ENCODE measurements at regions not wholly inside any gene's neighbourhood (a gene's known extent, or its start where the extent isn't known, plus 50 kb on each side); places are given as distances from the start of the nearest gene placed in this dataset.
"Not testable (repeated sequence)": the region's sequence is repeated elsewhere in the genome, so short reads cannot be mapped to it uniquely, and the experiment has no call there.

DNA sequence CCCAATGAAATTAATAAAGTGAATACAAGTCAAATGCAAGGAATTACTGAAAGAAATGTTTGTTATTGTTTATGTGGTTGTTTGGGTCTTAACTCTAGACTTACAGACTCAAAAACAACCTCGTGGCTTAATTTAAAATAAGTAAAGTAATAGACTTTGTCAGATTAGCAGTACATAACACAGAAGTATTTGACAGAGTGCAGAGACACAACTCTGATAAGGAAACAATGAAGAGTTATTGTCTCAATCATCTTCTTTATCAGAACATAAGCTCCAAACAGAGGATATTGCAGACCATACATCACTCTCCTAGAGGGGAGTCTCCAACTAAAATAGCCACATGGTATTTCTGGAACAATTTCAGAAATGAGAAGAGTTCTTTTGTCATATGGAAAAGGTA lies 487.7 kb upstream of the HS3ST5 start:
- no peaks in the 10 kb centered on the region for H3K27me3 ChIP-seq
- H3K36me3 ChIP-seq: no peaks in the 10 kb centered on the region
- no peak for DNase-seq
- H3K27ac ChIP-seq: no peak overlapping the region
- no peaks in the 10 kb centered on the region for H3K4me1 ChIP-seq
- H3K4me3 ChIP-seq: no peak overlapping the region
- no peaks in the 10 kb centered on the region for H3K9me3 ChIP-seq (replicated peaks)

DNA sequence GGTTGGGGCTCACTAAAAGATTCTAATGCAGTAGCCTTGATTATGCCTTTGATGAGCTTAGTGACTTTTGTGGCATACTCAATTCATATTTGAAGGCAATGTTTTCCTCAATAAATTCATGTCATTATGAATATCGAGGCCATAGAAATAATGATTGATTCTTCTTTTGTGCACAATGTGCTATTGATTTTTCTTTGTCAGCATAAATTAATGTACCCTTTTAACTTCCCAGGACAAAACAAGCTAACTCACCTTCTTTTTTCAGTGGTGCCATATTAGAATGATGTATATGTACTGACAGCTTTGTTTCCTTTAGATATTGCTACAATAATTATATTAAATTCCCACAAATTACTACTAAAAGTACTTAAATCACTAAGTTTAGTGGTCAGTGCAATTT lies 484.3 kb upstream of the HS3ST5 start:
- no peak for DNase-seq
- H3K27ac ChIP-seq: no peak overlapping the region
- H3K4me3 ChIP-seq: no peak overlapping the region
- H3K9me3 ChIP-seq (replicated peaks): no peaks in the 10 kb centered on the region; the same call in 1 of the 2 replicates
- H3K27me3 ChIP-seq: no peaks in the 10 kb centered on the region
- no peaks in the 10 kb centered on the region for H3K4me1 ChIP-seq
- no peaks in the 10 kb centered on the region for H3K36me3 ChIP-seq

DNA sequence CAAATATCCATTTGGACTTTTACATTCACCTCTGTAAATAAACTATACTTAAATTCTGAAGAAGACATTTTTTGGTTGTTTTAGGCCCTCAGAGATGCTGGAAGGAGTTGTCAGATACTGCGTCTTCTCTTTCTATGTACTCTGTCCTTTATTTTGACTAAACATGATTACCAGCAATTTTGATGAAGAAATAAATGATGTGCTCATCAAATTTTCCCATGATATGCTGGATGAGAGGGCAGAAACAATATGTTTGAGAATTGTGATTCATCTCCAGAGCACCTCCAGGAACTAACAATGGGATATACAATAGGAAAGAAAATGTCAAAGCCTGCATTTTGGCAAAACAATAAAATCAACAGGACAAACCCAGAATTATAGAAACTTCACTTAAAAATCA lies 481.6 kb upstream of the HS3ST5 start:
- Histone ChIP-seq H3K36me3 (no peaks in the 10 kb centered on the region), H3K9me3 (replicated peaks) (no peaks in the 10 kb centered on the region; the same call in 1 of the 2 replicates), H3K4me3 (no peak overlapping the region), H3K4me1 (no peaks in the 10 kb centered on the region), H3K27ac (no peak overlapping the region), H3K27me3 (no peaks in the 10 kb centered on the region)
- no peak for DNase-seq

DNA sequence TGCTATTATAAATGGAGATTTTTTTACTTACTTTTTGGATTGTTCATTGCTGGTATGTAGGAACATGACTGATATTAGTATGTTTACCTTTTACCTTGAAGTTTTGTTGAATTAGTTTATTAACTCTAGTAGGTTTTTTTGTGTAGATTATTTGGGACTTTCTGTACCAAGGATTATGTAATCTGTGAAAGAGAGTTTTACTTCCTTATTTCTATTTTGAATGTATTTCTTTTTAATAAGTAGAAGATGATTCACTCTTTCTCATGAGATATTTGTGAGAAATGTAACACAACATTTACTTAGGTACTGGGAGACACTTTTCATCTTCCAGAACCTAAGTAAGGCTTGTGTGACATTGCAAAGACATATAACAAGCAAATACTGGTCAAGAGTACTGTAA lies 473.9 kb upstream of the HS3ST5 start:
- Histone ChIP-seq H3K27me3 (peaks cover 9% of the 10 kb centered on the region; the same call in 1 of the 2 replicates), H3K4me1 (no peaks in the 10 kb centered on the region), H3K4me3 (no peak overlapping the region), H3K27ac (no peak overlapping the region), H3K36me3 (no peaks in the 10 kb centered on the region), H3K9me3 (replicated peaks) (no peaks in the 10 kb centered on the region)
- DNase-seq: no peak

DNA sequence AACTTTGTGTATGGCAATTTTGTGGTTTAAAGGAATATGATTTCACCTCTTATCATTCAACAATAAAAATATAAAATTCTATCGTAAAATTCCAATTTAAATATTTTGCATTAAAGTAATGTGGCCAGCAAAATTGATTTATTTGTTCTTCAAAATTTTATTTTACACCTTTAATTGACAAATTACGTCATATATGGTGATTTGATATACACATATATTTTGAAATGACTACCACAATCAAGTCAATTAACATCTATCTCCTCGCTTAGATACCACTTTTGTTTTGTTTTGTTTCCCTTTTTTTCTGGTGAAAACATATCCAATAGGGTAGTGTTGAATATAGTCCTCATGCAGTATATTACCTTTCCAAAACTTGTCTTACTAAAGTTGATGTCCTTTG lies 467.6 kb upstream of the HS3ST5 start:
- Histone ChIP-seq H3K4me3 (no peak overlapping the region), H3K36me3 (no peaks in the 10 kb centered on the region), H3K27me3 (no peaks in the 10 kb centered on the region), H3K9me3 (replicated peaks) (no peaks in the 10 kb centered on the region), H3K4me1 (no peaks in the 10 kb centered on the region), H3K27ac (no peak overlapping the region)
- DNase-seq: no peak

DNA sequence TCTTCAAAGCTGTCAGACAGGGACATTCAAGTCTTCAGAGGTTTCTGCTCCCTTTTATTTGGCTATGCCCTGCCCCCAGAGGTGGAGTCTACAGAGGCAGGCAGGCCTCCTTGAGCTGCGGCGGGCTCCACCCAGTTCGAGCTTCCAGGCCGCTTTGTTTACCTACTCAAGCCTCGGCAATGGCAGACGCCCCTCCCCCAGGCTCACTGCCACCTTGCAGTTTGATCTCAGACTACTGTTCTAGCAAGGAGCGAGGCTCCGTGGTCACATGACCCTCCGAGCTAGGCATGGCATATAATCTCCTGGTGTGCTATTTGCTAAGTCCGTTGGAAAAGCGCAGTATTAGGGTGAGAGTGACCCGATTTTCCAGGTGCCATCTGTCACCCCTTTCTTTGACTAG lies 462.6 kb upstream of the HS3ST5 start:
- not testable (repeated sequence) for DNase-seq; H3K4me3 ChIP-seq; H3K36me3 ChIP-seq; H3K4me1 ChIP-seq; H3K27ac ChIP-seq; H3K27me3 ChIP-seq; H3K9me3 ChIP-seq (replicated peaks)

DNA sequence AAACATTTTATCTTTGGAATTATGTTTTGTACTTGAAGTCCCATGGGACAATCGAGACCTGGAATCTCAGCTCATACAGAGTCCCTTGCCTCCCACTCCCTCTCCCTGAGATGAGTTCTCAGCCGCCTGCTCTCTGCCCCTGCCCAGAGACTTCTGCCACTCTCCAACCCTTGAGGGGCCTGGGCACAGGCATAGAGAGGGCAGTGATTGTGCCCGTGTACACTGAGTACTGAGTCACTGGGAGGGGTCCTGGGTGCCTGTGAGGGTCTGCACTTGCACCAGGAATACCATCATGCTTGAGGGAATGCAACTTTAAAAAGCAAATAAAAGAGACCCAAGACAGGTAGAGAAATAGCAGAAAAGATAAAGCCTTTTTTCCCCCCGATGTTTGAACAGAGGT lies 453.8 kb upstream of the HS3ST5 start:
- H3K36me3 ChIP-seq: no peaks in the 10 kb centered on the region
- H3K4me3 ChIP-seq: no peak overlapping the region
- no peaks in the 10 kb centered on the region for H3K4me1 ChIP-seq
- no peak for DNase-seq
- no peaks in the 10 kb centered on the region for H3K27me3 ChIP-seq
- H3K27ac ChIP-seq: no peak overlapping the region
- no peaks in the 10 kb centered on the region for H3K9me3 ChIP-seq (replicated peaks)

DNA sequence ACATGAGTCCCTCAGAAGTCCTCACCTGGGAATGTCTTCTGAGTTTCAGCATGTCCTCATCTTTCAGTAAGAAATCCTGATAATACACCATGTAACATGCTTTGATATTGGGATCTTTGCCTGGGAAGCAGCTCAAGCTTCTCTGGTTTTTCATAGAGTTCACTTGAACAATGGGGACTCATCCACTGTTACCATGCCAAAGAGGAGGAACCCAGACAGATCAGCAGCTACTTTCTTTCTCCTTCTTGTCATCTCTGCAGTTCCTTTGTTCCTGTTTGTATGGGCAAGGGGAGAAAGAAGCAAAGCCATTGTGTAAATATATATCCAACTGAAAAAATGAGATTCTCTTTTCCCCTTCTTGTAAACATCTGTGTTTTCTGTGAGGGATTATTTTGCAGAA lies 450.6 kb upstream of the HS3ST5 start:
- no peaks in the 10 kb centered on the region for H3K9me3 ChIP-seq (replicated peaks)

DNA sequence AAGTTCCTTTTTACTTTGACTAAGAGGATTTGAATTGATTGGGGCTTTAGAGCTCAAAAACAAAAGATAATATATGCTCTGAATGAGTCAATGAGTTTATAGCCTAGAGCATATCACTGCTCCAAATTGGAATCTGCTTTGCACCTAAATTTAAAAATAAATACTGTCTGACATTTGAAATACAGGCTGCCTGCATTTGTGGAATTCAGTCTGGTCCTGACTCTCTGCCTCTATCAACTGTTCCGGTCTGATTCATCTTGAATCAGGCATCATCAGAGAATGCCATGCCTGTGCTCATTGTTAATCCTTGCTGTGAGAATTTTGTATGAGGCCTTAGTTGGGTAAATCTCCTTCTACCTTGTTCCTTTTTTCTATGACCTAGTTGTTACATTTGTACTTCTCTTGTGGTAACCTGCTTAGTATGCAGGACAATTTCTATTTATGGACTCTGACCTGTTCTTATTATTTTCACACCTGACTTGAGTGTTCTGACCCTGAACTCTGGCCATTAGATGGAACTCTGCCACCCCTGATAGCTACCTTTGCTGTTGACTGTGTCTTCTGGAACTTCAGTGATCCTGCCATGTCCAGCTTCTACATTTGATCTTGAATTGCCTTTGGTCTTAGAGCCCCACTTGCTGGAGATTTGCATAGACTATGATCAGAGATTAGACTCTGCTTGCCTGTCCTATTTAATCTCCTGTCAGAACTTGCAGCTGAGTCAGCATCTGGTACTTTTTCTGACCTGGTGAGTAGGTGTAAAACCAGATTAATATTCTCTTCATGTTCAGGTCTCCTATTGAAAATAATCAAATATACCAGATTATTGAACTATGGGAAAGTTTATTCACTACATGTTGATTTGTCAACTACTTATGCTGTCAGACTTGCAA lies 442.7 kb upstream of the HS3ST5 start:
- H3K4me1 ChIP-seq: no peaks in the 10 kb centered on the region
- no peak for DNase-seq
- no peak overlapping the region for H3K27ac ChIP-seq
- no peak overlapping the region for H3K4me3 ChIP-seq
- H3K27me3 ChIP-seq: no peaks in the 10 kb centered on the region
- no peaks in the 10 kb centered on the region for H3K36me3 ChIP-seq
- no peaks in the 10 kb centered on the region for H3K9me3 ChIP-seq (replicated peaks)

More for the DNA sequence above, 450.6 kb upstream of the HS3ST5 start:
- Histone ChIP-seq H3K27ac (no peak overlapping the region), H3K4me3 (no peak overlapping the region), H3K27me3 (no peaks in the 10 kb centered on the region), H3K36me3 (no peaks in the 10 kb centered on the region), H3K4me1 (no peaks in the 10 kb centered on the region)
- DNase-seq: no peak

DNA sequence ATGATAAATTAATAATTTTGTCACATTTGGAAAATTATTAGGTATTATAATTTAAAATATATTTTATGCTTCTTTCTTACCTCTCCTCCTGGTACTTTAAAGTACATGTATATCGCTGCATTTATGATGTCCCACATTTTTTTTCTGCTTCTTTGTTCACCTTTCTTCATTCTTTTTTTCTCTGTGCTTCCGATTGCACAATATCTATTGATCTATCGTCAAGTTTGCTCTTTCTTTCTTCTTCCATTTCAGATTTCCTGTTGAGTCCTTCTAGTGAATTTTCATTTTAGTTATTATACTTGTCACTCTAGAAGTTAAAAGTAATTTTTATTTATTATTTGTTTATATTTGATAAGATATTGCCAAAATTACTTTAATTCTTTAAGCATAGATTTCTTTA lies 441.0 kb upstream of the HS3ST5 start:
- Histone ChIP-seq H3K27me3 (no peaks in the 10 kb centered on the region), H3K9me3 (replicated peaks) (no peaks in the 10 kb centered on the region), H3K27ac (no peak overlapping the region), H3K4me3 (no peak overlapping the region), H3K4me1 (no peaks in the 10 kb centered on the region), H3K36me3 (no peaks in the 10 kb centered on the region)
- no peak for DNase-seq

DNA sequence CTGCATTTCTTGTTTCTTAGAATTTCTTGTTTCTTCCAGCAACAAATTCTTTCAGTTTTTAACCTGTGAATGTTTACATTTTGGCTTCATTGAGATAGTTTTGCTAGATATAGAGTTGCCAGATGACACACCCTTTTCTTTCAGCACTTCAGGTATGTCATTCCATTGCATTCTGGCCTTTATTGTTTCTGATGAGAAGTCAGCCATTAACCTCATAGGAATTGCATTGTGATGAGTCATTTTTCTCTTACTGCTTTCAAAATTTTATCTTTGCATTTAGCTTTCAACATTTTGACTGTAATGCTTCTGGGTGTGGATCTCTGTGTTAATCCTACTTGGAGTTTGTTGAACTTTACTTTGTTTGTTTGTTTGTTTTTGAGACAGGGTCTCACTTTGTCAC lies 440.3 kb upstream of the HS3ST5 start:
- H3K36me3 ChIP-seq: no peaks in the 10 kb centered on the region
- no peaks in the 10 kb centered on the region for H3K9me3 ChIP-seq (replicated peaks)
- H3K4me3 ChIP-seq: no peak overlapping the region
- DNase-seq: no peak
- H3K27ac ChIP-seq: no peak overlapping the region
- H3K4me1 ChIP-seq: no peaks in the 10 kb centered on the region
- H3K27me3 ChIP-seq: no peaks in the 10 kb centered on the region

DNA sequence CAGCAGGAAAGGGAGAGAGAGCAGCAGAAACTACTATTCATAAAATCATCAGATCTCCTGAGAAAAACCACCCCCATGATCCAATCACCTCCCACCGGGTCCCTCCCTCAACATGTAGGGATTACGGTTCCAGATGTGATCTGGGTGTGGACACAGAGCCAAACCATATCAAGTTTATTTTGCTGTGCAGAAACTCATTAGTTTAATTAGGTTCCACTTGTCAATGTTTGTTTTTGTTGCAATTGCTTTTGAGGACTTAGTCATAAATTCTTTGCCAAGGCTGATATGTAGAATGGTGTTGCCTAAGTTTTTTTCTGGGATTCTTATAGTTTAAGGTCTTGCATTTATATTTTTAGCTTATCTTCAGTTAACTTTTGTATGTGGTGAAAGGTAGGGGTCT lies 422.0 kb upstream of the HS3ST5 start:
- H3K36me3 ChIP-seq: no peaks in the 10 kb centered on the region
- DNase-seq: no peak
- H3K4me3 ChIP-seq: no peak overlapping the region
- H3K9me3 ChIP-seq (replicated peaks): no peaks in the 10 kb centered on the region
- no peaks in the 10 kb centered on the region for H3K4me1 ChIP-seq
- H3K27ac ChIP-seq: no peak overlapping the region
- H3K27me3 ChIP-seq: peaks cover 6% of the 10 kb centered on the region; the same call in 1 of the 2 replicates

DNA sequence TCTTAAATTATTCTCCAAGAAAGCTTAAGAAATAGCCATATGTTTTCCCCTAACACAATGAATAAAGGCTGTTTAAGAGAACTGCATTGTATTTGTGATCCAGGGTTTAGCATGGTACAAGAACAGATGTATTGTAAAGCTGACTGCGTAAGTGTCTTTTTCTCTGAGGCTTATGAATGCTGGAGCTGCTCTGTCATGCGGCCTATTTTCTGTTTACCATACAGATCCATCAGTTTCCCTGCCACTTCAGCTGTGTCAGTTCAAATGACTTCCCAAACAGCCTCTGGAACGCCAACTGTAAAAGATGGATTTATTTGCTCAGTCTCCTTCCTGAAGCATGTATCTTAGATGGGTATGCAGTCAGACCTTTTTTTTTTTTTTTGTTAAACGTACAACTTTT lies 419.3 kb upstream of the HS3ST5 start:
- no peaks in the 10 kb centered on the region for H3K36me3 ChIP-seq
- H3K27ac ChIP-seq: no peak overlapping the region
- no peak overlapping the region for H3K4me3 ChIP-seq
- DNase-seq: no peak
- no peaks in the 10 kb centered on the region for H3K4me1 ChIP-seq
- no peaks in the 10 kb centered on the region for H3K9me3 ChIP-seq (replicated peaks)
- no peaks in the 10 kb centered on the region; the same call in 1 of the 2 replicates for H3K27me3 ChIP-seq

DNA sequence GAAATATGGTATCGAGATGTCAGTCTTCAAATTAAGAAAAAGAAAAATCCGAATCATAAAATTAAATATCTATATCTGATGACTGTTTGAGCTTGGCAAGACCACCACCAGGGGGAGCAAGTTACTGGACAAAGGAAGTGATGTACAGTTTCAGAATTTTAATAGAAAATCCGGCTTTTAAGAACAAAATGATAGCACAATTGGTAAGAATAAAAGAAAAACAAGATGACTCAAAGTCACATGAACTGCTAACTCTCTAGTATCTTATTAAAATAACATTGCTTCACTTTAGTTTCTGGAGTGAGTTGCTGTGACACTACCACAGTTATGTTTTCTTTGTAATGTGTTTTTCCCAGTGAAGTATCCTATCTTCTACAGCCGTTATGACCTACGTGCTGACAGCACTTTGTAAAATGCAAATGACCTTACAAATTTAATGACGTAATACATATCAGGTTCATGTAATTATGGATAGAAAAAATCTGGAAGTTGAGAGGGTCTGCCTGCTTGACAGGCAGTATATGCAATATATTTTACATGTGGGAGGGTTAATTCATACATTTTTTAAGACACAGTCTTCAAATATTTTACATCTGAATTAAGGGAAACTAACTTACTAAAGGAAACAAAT lies 405.3 kb upstream of the HS3ST5 start:
- H3K9me3 ChIP-seq (replicated peaks): no peaks in the 10 kb centered on the region; the same call in 1 of the 2 replicates
- peak; percentile 43 to 64 for DNase-seq
- H3K27ac ChIP-seq: no peak overlapping the region
- H3K27me3 ChIP-seq: no peaks in the 10 kb centered on the region
- H3K36me3 ChIP-seq: no peaks in the 10 kb centered on the region
- no peak overlapping the region for H3K4me3 ChIP-seq
- no peaks in the 10 kb centered on the region for H3K4me1 ChIP-seq

DNA sequence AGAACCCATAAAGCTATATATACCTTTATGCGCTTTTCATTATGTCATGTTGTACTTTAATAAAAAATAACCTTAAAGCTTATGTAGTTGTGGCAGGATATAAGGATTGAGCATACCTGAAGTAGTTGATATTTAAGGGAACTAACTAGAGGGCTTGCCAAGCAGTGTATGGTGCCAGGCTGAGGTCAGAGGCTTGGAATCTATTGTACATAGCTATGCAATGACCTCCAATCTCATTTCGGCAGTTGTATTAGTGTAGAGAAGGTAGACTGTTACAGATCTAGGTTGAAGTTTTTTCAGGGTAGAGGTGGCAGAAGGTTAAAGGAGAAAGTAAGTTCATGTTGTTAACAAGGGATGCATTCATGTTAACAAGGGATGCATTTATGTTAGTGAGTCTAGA lies 397.7 kb upstream of the HS3ST5 start:
- H3K4me1 ChIP-seq: no peaks in the 10 kb centered on the region; the same call in 1 of the 2 replicates
- H3K27ac ChIP-seq: no peak overlapping the region
- H3K9me3 ChIP-seq (replicated peaks): no peaks in the 10 kb centered on the region; the same call in 1 of the 2 replicates
- H3K36me3 ChIP-seq: no peaks in the 10 kb centered on the region
- H3K4me3 ChIP-seq: no peak overlapping the region
- no peaks in the 10 kb centered on the region for H3K27me3 ChIP-seq
- DNase-seq: no peak

Measured in SJCRH30 (cell line).